ENCODE measurements at regions not wholly inside any gene's neighbourhood (a gene's known extent, or its start where the extent isn't known, plus 50 kb on each side); places are given as distances from the start of the nearest gene placed in this dataset.

DNA sequence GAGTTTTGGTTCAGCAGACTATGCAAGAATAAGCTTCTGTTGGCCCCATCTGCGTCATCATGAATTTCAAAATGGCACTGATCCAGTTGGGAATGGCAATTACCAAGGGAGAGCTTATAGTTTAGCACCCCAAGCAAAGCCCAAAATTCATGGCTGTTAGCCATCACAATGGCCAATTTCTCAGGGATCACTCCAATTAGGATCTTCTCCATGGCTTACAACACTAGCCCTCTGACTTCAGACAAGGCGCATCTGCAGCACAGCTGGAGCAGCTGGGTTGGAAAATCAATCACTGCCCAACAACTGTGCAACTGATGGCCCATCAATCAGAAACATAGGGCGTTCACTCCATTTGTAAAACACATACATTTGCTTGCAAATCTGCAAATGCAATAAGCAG is 273.6 kb downstream of the SRBD1 start:
- Mint-ChIP-seq H3K27ac (no peak overlapping the region), H3K4me1 (no peaks in the 10 kb centered on the region), H3K4me3 (no peak overlapping the region), H3K36me3 (ENCODE audit: low read depth) (no peaks in the 10 kb centered on the region), H3K9me3 (no peaks in the 10 kb centered on the region), H3K27me3 (peaks cover 2% of the 10 kb centered on the region)
- ChIA-PET CTCF (no interaction called here), POLR2A (no interaction called here)
- ATAC-seq (ENCODE audit: low read depth) (no peak), DNase-seq (no peak)
- TF ChIP-seq, protein P1, sequence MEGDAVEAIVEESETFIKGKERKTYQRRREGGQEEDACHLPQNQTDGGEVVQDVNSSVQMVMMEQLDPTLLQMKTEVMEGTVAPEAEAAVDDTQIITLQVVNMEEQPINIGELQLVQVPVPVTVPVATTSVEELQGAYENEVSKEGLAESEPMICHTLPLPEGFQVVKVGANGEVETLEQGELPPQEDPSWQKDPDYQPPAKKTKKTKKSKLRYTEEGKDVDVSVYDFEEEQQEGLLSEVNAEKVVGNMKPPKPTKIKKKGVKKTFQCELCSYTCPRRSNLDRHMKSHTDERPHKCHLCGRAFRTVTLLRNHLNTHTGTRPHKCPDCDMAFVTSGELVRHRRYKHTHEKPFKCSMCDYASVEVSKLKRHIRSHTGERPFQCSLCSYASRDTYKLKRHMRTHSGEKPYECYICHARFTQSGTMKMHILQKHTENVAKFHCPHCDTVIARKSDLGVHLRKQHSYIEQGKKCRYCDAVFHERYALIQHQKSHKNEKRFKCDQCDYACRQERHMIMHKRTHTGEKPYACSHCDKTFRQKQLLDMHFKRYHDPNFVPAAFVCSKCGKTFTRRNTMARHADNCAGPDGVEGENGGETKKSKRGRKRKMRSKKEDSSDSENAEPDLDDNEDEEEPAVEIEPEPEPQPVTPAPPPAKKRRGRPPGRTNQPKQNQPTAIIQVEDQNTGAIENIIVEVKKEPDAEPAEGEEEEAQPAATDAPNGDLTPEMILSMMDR (IDR thresholded peaks at IDR 0.05), result no peak
- intact Hi-C loops (cut with micrococcal nuclease), result loop anchor here (5.0 kb wide), 1 partner anchor 85 kb away; no protein-coding TSS in a partner anchor

DNA sequence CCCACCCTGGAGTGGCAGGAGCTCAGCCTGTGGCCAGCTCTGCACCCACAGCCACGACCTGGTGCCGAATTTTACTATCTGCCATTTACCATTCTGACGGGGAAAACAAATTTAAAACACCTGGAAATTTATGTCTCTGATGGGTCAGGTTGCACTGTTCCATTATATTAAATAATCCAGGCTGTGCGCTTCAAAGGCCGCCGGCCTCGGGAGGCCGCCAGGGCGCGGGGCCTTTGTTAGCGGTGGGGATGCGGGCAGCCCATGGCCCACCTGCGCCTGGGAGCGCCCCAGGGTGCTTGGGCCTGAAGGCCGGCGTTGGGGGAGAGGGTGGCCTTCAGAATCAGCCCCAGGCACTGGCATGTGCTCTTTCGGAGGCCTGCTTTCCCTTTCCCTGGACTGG is 276.9 kb downstream of the SRBD1 start:
- DNase-seq (no peak), ATAC-seq (ENCODE audit: low read depth) (no peak)
- no peaks in the 10 kb centered on the region for H3K9me3 Mint-ChIP-seq
- POLR2A ChIA-PET, result no interaction called here
- TF ChIP-seq, protein P1 (IDR thresholded peaks at IDR 0.05), result no peak
- H3K27me3 Mint-ChIP-seq, result no peaks in the 10 kb centered on the region
- no peak overlapping the region for H3K4me3 Mint-ChIP-seq
- H3K36me3 Mint-ChIP-seq (ENCODE audit: low read depth), result no peaks in the 10 kb centered on the region
- no peaks in the 10 kb centered on the region for H3K4me1 Mint-ChIP-seq
- CTCF ChIA-PET, result no interaction called here
- intact Hi-C loops (cut with micrococcal nuclease), result no loop called here
- no peak overlapping the region for H3K27ac Mint-ChIP-seq

DNA sequence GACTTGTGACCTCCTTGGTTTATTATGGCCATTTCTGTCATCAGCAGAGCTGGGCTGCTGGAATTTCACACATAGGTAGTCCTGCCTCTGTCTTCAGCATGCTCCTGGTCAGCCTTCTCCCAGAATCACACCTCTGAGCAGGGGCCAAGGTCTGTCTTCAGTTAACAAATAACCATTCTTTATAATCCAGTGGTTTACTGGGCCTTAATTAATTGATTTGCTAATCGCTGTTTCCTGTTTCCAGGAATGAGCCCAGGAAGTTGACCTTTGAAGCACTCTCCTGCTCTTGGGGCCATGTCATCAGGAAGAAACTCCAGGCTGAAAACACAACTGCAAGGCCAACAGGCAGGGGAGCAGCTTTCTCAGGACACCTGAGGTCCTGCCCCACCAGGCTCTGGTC is 278.5 kb downstream of the SRBD1 start:
- Mint-ChIP-seq H3K4me1 (no peaks in the 10 kb centered on the region), H3K27ac (no peak overlapping the region), H3K4me3 (no peak overlapping the region), H3K9me3 (no peaks in the 10 kb centered on the region), H3K27me3 (no peaks in the 10 kb centered on the region), H3K36me3 (ENCODE audit: low read depth) (no peaks in the 10 kb centered on the region)
- ChIA-PET CTCF (no interaction called here), POLR2A (no interaction called here)
- intact Hi-C loops (cut with micrococcal nuclease), result no loop called here
- no peak for ATAC-seq (ENCODE audit: low read depth)
- TF ChIP-seq, protein P1 (IDR thresholded peaks at IDR 0.05), result no peak
- no peak for DNase-seq

DNA sequence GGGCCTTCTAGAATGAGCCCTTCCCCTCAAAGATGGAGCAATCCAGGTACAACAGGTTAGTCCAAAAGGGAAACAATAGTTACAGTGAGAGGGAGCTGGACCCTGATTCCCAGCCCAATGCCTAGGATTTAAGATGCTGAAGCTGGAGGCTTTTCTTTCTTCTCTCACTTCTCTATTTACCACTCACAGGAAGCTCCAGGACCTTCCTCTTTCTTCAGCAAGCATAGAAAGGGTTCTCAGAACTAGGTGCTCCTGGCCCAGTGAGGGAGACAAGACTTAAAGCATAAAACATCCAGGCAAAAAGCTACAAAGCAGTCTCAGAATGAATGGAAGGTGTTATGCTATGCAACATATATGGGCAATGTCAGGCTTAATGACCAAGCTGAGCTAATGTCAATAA is 279.0 kb downstream of the SRBD1 start:
- Mint-ChIP-seq H3K4me3 (no peak overlapping the region), H3K27me3 (no peaks in the 10 kb centered on the region), H3K36me3 (ENCODE audit: low read depth) (no peaks in the 10 kb centered on the region), H3K9me3 (no peaks in the 10 kb centered on the region), H3K4me1 (no peaks in the 10 kb centered on the region), H3K27ac (no peak overlapping the region)
- ATAC-seq (ENCODE audit: low read depth) (no peak), DNase-seq (no peak)
- CTCF ChIA-PET, result no interaction called here
- intact Hi-C loops (cut with micrococcal nuclease), result no loop called here
- POLR2A ChIA-PET, result no interaction called here
- TF ChIP-seq, protein P1 (IDR thresholded peaks at IDR 0.05), result no peak

DNA sequence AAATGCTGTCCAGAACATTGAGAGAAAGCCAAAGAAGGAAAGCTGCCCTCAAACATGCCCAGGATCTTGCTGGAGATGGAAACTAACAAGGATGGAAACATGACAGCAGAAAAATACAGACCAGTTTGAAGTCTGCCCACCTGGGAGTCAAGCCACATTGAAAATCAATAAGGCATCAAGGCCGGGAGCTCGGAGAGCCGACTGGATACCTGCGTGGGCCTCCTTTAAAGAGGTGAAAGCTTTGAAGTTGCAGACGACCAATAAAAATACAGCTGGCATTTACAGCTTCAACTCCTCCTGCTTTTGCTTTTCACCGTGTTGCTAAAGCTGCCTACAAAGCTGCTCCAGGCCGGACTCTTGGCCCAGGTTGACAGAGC is 279.7 kb downstream of the SRBD1 start:
- POLR2A ChIA-PET, result no interaction called here
- Mint-ChIP-seq H3K27ac (no peak overlapping the region), H3K4me3 (no peak overlapping the region), H3K36me3 (ENCODE audit: low read depth) (no peaks in the 10 kb centered on the region), H3K4me1 (no peaks in the 10 kb centered on the region), H3K9me3 (no peaks in the 10 kb centered on the region), H3K27me3 (no peaks in the 10 kb centered on the region)
- ATAC-seq (ENCODE audit: low read depth), result no peak
- CTCF ChIA-PET, result no interaction called here
- DNase-seq, result no peak
- intact Hi-C loops (cut with micrococcal nuclease), result no loop called here
- TF ChIP-seq, protein P1 (IDR thresholded peaks at IDR 0.05), result no peak
